ENCODE measurements at regions not wholly inside any gene's neighbourhood (a gene's known extent, or its start where the extent isn't known, plus 50 kb on each side); places are given as distances from the start of the nearest gene placed in this dataset.

DNA sequence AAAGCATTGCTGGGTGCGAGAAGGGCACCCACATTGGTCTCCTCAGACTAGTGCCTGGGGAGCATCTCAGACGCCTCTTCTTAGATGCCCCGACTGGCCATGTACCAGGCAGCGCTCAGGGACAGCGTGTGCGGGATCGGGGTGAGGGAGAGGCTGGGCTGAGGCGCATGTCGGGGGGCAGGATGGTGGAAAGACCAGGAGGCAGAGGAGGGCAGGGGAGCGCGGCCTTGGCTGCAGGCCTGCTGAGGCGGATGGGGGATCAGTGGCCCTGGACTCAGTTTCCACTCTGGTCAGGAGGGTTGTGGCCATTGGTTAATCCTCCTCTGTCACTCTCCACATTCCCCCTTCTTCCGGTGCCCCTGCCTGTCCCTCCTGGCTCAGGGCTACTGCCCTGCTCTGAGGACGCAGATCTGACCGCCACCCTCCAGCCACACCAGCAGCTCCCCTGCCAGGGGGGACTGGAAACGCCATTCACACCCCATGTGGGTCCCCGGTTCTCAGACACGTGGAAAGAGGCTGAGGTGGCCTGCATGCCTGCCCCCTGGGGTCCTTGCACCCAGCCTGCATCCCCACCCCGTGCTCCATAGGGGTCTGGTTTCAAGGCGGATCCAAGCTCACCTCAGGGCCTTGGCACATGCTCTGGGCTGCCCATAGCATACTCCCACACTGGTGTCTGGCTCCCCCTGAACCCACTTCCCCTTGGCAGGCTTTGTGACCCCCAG, 105.9 kb downstream of the CPZ start:
- DNase-seq (ENCODE audit: low spot score) = no peak

DNA sequence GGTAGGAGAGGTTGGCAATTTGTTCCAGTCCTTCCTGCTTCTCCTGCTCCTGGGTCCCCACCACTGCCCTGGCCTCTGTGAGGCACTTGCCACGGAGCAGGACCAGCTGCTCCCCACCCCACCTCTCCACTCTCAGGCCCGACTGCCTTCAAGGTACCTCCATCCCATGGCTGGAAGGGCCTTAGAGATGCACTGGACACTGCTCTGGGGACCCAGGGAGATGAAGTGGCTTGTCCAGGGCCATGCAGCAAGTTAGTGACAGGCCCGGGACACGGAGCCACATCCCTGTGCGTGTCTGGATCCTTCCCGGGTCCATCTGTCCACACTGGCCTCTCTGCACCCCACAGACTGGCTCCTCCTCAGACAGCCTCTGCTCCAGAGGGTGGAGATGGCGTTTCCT, 105.3 kb downstream of the CPZ start:
- no peak for DNase-seq (ENCODE audit: low spot score)

DNA sequence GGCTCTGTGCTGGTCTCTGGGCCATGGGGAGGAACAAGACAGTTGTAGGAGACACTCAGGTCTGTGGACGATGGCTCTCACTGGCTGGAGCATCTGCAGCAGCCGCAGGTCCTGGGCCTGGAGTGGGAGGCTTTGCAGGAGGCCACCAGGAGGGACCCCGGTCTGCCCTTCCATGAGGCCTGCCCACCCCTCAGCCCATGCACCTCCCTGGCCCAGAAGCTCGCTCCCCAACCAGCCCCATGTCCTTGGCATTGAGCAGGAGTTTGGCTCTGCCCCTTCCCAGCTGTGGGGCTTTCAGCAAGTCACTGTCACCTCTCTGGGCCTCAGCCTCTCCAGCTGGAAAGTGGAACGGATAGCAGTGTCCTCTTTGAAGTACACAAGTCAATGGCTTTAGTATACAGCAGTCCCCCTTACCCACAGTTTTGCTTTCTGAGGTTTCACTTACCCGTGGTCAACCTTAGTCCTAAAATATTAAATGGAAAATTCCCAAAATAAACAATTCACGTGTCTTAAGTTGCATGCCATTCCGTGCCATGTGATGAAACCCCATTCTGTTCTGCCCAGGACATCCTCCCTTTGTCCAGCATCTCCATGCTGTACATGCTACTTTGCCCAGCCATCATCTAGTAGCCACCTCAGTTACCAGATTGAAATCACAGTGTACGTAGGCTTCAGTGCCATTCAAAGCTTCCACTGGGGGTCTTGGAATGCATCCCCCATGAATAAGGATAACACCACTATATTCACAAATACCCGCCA, 104.0 kb downstream of the CPZ start:
- no peak for DNase-seq (ENCODE audit: low spot score)

DNA sequence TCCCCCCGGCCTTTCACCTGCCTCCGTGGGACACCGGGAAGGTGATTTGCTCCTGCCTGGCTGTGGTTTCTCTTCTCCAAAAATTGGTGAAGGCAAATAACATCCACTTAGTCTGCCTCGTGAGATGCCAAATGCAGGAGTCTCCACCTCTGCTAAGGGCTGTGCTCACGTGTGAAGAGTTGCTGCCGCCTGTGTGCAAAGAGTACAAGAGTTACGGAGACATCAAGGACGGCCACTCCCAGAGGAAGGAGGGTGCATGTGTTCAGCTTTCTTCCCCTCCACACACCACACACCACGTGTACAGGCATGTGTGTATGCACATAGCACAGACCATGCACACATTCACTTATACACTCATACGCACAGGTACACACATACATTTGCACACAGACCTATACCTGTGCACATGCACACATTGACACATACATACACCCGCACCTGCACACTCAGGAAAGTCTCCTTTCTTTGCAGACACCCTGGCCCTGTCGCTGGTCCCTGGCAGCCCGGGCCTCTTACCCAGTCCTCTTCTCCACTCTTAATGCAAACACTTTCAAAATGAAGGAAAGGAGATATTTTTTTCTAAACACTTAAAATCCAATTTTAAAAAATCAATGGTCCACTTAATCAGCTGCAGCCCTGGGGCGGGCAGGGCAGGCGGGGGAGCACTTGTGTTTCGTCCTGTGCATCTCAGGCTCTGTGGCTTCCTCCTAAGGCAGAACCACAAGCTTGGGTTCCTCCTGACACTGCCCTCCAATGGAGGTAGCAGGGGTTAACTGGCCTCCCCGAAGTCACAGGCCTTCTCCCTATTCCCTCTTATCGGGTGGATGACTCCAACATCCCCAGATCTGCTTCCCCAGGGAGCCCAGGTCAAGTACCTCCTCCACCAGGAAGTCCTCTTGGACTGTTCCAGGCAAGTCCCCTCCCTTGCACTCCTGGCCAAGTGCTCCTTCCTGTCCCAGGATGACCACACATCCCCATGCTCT, 103.0 kb downstream of the CPZ start:
- no peak for DNase-seq (ENCODE audit: low spot score)

DNA sequence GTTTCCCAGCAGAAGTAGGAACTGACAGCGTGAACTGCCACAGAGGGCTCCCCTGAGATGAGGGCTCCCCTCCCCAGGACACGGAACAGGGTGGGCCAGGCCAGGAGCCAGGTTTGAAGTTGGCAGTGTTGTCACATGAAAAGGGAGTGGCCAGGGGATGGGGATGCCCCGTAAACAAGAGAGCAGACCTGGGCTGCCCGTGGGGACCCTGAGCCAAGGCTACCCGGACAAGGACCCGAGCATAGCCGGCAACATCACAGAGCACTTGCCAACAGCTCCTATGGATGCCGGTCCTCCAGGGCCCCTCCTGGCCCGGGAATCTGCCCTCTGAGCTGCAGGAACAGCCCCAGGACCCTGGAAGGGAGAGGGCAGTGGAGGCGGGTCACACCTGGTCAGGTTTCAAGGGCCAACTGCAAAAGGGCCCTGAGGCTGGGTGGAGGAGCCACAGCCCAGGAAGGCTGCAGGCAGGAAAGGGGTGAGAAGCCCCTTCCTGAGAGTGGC, 102.1 kb downstream of the CPZ start:
- no peak for DNase-seq (ENCODE audit: low spot score)

DNA sequence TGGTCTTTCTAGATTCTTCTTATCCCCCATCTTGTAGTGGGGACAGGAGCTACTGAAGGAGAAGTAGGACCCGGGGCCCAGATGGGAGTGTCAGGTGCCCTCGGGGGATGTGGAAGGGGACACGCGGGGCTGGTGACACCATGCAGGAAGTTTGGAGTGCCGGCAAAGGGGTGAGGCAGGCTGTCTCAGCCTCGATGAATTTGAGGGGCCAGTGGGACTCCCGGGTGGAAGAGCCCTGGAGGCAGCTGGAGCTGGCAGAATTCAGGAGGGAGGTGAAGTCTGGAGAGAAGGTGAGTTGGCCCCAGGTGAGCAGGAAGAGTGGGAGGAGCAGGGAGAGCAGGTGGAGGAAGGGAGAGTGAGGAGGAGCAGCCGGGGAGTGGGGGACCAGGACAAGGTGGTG, 101.7 kb downstream of the CPZ start:
- no peak for DNase-seq (ENCODE audit: low spot score)

DNA sequence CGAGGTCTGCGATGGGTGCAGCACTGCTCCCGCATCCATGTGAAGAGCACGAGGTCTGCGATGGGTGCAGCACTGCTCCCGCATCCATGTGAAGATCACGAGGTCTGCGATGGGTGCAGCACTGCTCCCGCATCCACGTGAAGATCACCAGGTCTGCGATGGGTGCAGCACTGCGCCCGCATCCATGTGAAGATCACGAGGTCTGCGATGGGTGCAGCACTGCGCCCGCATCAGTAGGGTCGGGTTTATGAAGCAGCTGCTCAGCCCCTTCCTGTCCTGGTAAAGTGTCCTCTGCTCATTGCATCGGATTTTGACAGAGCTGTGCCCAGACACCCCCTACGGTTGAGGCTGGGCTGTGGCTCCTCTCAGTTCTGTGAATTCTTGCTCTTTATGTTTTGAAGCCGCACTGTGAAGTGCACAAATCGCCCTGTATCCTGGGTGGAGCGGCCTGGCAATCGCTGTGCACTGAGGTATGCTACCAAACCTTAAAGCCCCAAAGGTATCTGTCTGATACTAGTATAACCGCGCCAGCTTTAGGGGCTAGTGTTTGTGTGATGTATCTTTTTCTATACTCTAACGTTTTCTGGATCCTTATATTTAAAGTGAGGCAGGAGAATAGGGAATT, 98.7 kb downstream of the CPZ start:
- DNase-seq (ENCODE audit: low spot score) = no peak

DNA sequence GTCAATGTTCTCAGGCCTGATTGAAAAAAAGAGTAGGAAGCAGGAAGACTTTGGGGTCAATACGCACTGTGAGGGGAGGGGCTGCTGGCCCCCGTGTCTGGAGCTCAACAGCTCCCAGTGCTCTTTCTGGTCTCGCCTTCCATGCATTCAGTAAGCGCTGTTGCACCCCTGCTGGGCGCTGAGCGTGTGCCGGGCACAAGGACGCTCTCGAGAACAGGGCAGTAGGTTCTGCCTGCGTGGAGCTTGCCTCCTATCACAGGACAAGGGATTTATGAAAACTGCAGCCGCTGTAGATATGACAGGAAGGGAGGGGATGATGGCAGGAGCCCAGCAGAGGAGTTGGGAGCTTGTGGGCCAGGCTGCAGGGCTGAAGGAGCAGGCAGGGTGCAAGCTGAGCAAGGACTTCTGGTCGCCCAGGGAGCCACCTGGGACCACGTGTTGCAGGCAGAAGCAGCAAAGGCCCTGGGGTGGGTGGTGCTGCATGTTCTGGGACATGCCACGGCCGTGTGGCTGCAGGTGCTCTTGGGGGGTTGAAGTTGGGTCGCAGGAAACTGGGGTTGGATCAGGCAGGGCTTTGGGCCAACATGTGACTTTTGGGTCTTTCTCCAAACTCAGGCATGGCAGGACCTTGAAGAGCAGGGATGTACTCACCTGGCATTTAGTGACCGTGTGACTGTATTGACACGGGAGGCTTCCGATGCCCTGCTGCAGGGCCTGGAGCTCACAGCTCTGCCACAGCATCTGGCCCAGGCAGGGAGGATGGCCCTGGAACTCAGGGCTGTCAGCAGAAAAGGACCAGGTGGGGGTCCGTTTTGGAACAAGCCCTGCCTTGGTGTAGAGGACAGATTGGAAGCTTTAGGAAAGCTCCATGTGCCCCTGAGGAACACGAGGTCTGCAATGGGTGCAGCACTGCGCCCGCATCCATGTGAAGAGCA, 97.9 kb downstream of the CPZ start:
- DNase-seq (ENCODE audit: low spot score) = no peak

DNA sequence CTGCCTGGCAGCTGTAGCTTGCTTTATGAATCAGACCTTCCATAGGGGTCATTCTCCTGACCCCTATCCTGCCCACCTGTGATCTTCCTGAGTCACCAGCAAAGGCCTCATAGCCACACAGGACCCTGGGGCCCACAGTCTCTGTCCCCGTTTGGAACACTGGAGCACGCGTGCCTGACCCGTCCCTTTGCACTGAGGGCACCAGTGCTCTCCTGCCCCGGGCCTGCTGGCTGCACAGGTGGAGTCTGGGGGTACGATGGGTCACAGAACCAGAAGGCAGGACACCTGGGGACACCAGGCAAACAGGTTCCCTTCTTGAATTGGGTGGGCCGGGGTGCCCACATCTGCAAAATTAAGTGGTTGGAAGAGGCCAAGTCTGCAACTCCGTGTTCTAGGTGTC, 97.2 kb downstream of the CPZ start:
- DNase-seq (ENCODE audit: low spot score) = no peak

DNA sequence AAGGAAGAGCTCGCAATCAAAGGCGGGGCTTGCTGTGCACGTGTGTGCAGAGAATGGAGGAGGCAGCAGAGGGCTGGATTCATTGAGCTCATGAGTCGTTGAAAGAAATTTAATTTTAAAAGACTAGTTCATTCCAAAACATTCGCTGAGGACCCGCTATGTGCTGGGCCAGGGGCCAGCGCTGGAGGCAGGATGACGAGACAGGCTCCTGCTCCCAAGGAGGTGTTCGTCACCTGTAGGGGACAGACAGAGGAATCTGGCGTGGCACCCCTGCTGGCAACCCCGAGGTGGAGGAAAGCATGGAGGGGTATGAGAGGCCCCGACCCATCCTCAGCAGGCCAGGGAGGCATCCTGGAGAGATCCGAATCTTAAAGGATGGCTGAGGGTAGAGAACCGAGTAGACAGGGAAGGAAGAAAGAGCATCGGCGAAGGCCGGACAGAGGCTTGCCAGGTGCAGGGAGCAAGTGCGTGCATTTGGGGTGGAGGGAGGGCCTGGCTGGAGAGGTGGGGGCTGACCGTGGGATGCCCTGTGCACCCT, 96.4 kb downstream of the CPZ start:
- no peak for DNase-seq (ENCODE audit: low spot score)

DNA sequence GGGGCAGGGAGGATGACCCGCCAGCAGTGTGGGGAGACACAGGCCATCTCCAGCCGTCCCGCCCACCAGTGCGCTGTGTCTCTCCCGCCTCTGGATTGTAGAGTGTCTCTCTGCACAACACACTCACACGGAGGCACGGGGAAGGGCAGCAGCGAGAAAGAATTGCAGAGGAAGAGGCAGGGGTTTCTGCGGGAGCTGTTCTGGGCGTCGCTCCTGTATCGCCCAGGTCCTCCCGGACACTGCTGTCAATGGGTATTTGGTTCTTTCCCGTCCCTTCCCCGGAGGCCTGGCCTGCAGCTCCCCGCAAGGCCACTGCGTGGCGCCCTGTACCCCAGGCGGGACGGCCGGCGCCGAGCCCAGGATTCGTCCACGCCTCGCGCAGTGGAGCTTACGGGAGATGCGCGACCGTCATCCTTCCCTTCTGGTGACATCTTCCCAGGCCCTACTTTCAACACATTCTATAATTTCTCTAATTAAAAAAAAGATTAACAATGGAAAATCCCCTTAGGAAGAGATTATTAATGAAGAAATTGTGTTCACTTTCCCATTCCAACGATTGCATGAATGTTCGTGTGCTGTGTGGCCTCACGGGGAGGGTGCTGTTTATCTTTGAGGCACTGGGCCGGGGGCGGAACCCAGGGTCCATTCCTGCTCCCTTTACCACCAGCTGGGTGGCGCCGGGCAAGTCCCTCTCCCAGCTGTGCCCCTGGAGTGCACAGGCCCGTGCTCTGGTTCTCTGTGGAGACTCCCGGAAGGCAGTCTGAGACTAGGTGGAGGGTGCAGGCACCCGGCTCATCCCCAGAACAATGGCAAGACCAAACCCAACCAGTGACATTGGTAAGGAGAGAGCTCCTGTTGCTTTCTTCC, 95.7 kb downstream of the CPZ start:
- DNase-seq (ENCODE audit: low spot score) = peak; percentile 29

DNA sequence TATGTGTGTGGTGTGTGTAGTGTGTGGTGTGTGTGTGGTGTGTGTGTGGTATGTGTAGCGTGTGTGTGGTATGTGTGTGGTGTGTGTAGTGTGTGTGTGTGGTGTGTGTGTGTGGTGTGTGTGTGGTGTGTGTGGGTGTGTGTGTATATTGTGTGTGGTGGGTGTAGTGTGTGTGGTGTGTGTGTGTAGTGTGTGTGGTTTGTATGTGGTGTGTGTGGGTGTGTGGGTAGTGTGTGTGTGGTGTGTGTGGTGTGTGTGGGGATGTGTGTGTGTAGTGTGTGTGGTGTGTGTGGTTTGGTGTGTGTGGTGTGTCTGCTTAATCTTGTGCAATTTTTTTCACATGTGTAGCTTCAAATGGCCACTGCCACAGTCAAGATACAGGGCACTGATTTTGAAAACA, 94.5 kb downstream of the CPZ start:
- no peak for DNase-seq (ENCODE audit: low spot score)

DNA sequence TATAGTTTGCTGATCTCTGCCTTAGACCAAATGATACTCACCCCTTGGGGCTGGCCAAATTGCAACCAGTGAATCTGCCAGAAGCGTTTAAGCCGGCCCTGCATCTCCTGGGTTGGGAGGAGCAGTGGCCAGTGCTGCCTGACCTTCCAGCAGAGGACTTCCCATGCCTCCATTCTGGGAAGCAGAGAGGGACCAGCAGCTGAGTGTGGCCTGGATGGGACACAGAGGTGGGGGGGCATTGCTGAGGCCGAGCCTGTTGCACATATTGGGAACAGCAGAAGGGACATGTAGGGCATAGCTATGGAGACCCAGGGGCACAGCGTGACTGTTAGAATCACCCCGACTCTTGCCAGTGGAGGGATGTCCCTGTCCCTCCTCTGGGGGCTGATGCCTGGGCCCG, 93.3 kb downstream of the CPZ start:
- DNase-seq (ENCODE audit: low spot score) = no peak

DNA sequence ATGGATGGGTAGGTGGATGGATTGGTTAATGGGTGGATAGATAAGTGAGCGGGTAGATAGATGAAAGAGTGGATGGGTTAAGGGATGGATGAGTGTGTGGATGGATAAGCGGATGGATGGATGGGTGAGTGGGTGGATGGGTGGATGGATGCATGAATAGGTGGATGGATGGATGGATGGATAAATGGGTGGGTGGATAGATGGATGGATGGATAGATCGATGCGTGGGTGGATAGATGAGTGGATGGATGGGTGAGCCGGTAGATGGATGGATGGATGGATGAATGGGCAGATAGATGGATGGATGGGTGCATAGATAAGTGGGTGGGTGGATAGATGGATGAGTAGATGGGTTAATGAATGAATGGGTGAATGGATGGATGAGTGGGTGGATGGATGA, 90.9 kb downstream of the CPZ start:
- DNase-seq (ENCODE audit: low spot score) = no peak

DNA sequence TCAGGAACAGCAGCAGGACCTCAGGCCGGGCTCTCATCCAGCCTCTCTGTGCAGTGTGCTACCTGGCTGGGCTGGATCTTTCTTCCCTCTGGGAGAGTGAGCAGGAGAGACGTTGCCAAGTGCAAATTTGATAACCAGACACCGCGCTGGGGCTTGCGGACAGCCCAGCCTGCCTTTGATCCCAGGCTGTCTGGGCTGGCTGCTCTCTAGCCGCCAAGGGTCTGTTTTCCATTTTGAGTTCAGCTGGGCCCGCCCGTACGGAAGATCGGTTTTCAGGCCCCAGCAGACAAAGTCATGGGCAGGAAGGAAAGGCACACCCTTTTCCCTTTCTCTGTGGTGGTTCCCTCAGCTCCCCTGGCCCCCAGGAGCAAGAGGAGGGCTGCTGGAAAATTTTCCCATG, 90.2 kb downstream of the CPZ start:
- DNase-seq (ENCODE audit: low spot score) = no peak

DNA sequence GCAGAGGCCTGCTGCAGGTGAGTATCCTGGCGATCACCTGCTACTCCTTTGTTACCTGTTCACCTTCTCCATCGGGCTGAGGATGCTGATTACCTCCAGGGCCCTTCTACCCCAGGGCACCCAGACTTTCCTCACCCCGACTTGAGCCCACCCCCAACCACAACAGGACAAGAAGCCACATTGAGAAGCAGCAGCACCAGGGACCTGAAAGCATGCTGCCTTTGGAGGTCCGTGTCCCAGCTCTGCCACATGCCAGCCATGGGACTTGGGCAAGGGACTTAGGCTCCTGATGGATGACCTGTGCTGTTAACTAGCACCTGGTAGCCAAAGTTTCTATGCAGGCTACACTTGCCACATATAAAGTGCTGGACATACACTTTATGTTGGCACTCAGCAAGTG, 89.7 kb downstream of the CPZ start:
- DNase-seq (ENCODE audit: low spot score) = no peak

DNA sequence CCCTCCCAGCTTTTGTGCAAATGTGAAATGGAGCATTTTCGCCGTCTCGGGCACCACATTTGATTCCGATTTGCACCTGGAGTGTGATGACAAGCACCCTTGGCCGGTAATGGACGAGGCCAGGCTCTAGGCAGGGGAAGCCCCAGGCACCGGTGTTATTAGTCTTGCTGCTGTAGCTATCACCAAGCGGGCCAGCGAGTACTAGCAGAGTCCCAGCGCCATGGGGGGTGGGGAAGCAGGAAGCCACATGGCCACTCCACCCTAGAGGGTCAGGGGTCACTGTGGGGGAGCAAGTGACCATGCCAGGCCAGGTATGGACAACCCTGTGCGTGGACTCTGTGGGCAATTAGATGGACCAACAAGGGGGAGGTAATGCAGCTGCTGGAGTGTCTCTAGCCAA, 88.8 kb downstream of the CPZ start:
- DNase-seq (ENCODE audit: low spot score) = no peak

DNA sequence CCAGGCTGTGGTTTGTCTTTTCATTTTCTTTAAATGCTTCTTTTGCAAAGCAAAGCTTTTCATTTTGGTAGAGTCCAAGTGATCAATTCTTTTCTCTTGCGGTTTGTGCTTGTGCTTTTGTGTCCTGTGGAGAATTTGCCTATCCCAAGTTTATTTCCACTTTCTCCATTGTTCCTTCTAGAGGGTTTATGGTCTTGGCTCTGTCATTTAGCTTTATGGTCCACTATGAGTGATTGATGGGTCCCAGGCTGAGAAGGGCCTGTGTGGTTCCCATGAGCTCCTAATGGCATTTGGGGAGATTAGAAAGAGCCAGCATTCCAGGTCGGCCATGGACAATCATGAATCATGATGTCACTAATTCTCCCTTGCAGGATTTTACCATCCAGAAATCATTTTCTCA, 86.5 kb downstream of the CPZ start:
- no peak for DNase-seq (ENCODE audit: low spot score)

DNA sequence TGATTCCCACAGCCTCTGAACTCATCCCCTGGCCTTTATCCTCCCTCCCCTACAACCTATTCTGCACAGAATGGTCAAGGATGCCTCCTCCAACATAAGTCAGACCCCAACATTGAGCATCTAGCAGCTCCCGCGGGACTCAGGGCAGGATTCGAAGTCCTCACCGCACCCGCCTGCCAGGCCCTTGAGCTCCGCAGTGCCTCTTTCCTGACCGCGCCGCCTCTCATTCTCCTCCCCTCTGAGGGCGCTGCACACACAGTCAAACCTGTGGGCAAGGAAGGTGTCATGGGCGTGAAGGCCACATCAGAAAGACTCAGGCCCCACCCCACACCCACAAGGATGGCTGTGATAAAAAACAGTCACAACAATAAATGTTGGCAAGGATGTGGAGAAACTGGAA, 84.1 kb downstream of the CPZ start:
- no peak for DNase-seq (ENCODE audit: low spot score)

DNA sequence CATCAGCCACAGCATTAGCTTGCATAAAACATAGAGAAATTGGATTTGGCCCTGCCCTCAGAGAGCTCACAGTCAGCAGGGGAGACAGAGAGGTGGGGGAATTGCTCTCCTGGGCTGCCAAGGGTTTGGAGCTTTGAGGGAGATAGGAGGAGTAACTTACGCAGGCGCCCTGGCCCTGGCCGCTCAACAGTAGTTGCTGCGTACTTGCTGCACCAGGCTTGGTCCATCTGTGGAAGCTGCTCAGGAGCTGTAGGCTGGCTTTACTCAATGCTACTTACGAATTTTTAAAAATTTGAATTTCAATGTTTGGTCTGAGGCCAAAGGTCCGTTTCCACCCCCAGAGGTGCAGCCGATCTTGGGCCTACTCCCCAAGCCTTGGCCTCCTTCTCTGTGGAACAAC, 83.3 kb downstream of the CPZ start:
- DNase-seq (ENCODE audit: low spot score) = no peak
